H7 (cell line): ENCODE measurements at regions not wholly inside any gene's neighbourhood (a gene's known extent, or its start where the extent isn't known, plus 50 kb on each side); places are given as distances from the start of the nearest gene placed in this dataset.

Experiments used
- DNase-seq: peaks from one replicate; pipeline ENCODE4 v3.0.0; 2012
- H3K27me3 ChIP-seq: 2 replicates; pipeline ENCODE4 v1.6.0; 2011; ENCODE audit warnings: mild to moderate bottlenecking, low read length; ENCODE audit not compliant: control insufficient read depth, insufficient read depth
- H3K36me3 ChIP-seq: replicated peaks from 2 replicates; pipeline ENCODE4 v1.5.1; 2011; ENCODE audit warnings: low read length; ENCODE audit not compliant: control insufficient read depth, insufficient read depth
- H3K4me3 ChIP-seq: 2 replicates; pipeline ENCODE4 v1.5.1; 2011; ENCODE audit warnings: low read depth, mild to moderate bottlenecking, control low read depth, low read length, moderate library complexity; ENCODE audit not compliant: insufficient read depth

- Histone ChIP-seq H3K4me3 (no peak overlapping the region), H3K36me3 (no peaks in the 10 kb centered on the region), H3K27me3 (no peaks in the 10 kb centered on the region)
- DNase-seq, result no peak
Observed at GRCh38 chr16:79716645-79717332, 116.3 kb upstream of the MAF start.

- no peaks in the 10 kb centered on the region for H3K36me3 ChIP-seq
- no peak for DNase-seq
- no peak overlapping the region for H3K4me3 ChIP-seq
- no peaks in the 10 kb centered on the region for H3K27me3 ChIP-seq
Observed at GRCh38 chr16:79715061-79715460, 114.5 kb upstream of the MAF start.

- no peaks in the 10 kb centered on the region for H3K36me3 ChIP-seq
- H3K27me3 ChIP-seq, result no peaks in the 10 kb centered on the region
- no peak overlapping the region for H3K4me3 ChIP-seq
- no peak for DNase-seq
Observed at GRCh38 chr16:79714440-79714839, 113.9 kb upstream of the MAF start.

- DNase-seq, result no peak
- H3K4me3 ChIP-seq, result no peak overlapping the region
Observed at GRCh38 chr16:79713609-79714309, 113.2 kb upstream of the MAF start.

GRCh38 chr16:79712276-79712675 lies 111.7 kb upstream of the MAF start:
- Histone ChIP-seq H3K27me3 (no peaks in the 10 kb centered on the region), H3K36me3 (no peaks in the 10 kb centered on the region), H3K4me3 (no peak overlapping the region)
- DNase-seq, result no peak

More at GRCh38 chr16:79713609-79714309, 113.2 kb upstream of the MAF start:
- no peaks in the 10 kb centered on the region for H3K36me3 ChIP-seq
- H3K27me3 ChIP-seq, result no peaks in the 10 kb centered on the region

- Histone ChIP-seq H3K27me3 (no peaks in the 10 kb centered on the region), H3K4me3 (no peak overlapping the region), H3K36me3 (no peaks in the 10 kb centered on the region)
- DNase-seq, result no peak
Observed at GRCh38 chr16:79707876-79708275, 107.3 kb upstream of the MAF start.

GRCh38 chr16:79703066-79703465 lies 102.5 kb upstream of the MAF start:
- no peak for DNase-seq
- no peak overlapping the region for H3K4me3 ChIP-seq
- no peaks in the 10 kb centered on the region for H3K36me3 ChIP-seq

GRCh38 chr16:79698341-79698753 lies 97.8 kb upstream of the MAF start:
- H3K36me3 ChIP-seq, result no peaks in the 10 kb centered on the region
- no peak overlapping the region for H3K4me3 ChIP-seq
- no peak for DNase-seq
- no peaks in the 10 kb centered on the region for H3K27me3 ChIP-seq

More at GRCh38 chr16:79703066-79703465, 102.5 kb upstream of the MAF start:
- no peaks in the 10 kb centered on the region for H3K27me3 ChIP-seq

- Histone ChIP-seq H3K4me3 (no peak overlapping the region), H3K36me3 (no peaks in the 10 kb centered on the region), H3K27me3 (no peaks in the 10 kb centered on the region)
- DNase-seq, result no peak
Observed at GRCh38 chr16:79697562-79698112, 97.1 kb upstream of the MAF start.

- Histone ChIP-seq H3K36me3 (no peaks in the 10 kb centered on the region), H3K27me3 (no peaks in the 10 kb centered on the region), H3K4me3 (no peak overlapping the region)
- no peak for DNase-seq
Observed at GRCh38 chr16:79691007-79691406, 90.5 kb upstream of the MAF start.

GRCh38 chr16:79690159-79690558 lies 89.6 kb upstream of the MAF start:
- no peak for DNase-seq
- Histone ChIP-seq H3K4me3 (no peak overlapping the region), H3K36me3 (no peaks in the 10 kb centered on the region), H3K27me3 (no peaks in the 10 kb centered on the region)

- no peak overlapping the region for H3K4me3 ChIP-seq
- H3K36me3 ChIP-seq, result no peaks in the 10 kb centered on the region
- no peak for DNase-seq
- no peaks in the 10 kb centered on the region for H3K27me3 ChIP-seq
Observed at GRCh38 chr16:79687249-79688130, 87.0 kb upstream of the MAF start.

GRCh38 chr16:79685871-79686270 lies 85.3 kb upstream of the MAF start:
- no peaks in the 10 kb centered on the region for H3K27me3 ChIP-seq
- no peaks in the 10 kb centered on the region for H3K36me3 ChIP-seq

GRCh38 chr16:79679334-79679733 lies 78.8 kb upstream of the MAF start:
- DNase-seq, result no peak
- H3K36me3 ChIP-seq, result no peaks in the 10 kb centered on the region
- no peaks in the 10 kb centered on the region for H3K27me3 ChIP-seq
- H3K4me3 ChIP-seq, result no peak overlapping the region

More at GRCh38 chr16:79685871-79686270, 85.3 kb upstream of the MAF start:
- no peak for DNase-seq
- no peak overlapping the region for H3K4me3 ChIP-seq
